Dermis microvascular lymphatic vessel endothelial cell (primary cell): ENCODE measurements at regions not wholly inside any gene's neighbourhood (a gene's known extent, or its start where the extent isn't known, plus 50 kb on each side); places are given as distances from the start of the nearest gene placed in this dataset.
A peak's percentile ranks its signal among the peaks of the same experiment; 100 is the strongest.
"Not testable (repeated sequence)": the region's sequence is repeated elsewhere in the genome, so short reads cannot be mapped to it uniquely, and the experiment has no call there.

Experiments used
- DNase-seq, 2 donors: peaks; one replicate each; pipeline versions ENCODE4 v3.0.0 to v3.0.0-alpha.2; 2010; ENCODE audit warnings: low read depth in 2 of 2

- no peak for DNase-seq
Observed at GRCh38 chr7:82624965-82625364, 181.4 kb upstream of the CACNA2D1 start.

- no peak for DNase-seq
Observed at GRCh38 chr7:82624337-82624736, 180.8 kb upstream of the CACNA2D1 start.

GRCh38 chr7:82623812-82624211, 180.2 kb upstream of the CACNA2D1 start:
- no peak for DNase-seq

- DNase-seq: no peak
Observed at GRCh38 chr7:82617156-82617555, 173.6 kb upstream of the CACNA2D1 start.

GRCh38 chr7:82616059-82616728, 172.6 kb upstream of the CACNA2D1 start:
- no peak for DNase-seq

- no peak for DNase-seq
Observed at GRCh38 chr7:82615527-82615926, 171.9 kb upstream of the CACNA2D1 start.

GRCh38 chr7:82609746-82610145, 166.2 kb upstream of the CACNA2D1 start:
- DNase-seq: no peak

GRCh38 chr7:82605247-82605864, 161.8 kb upstream of the CACNA2D1 start:
- peak; percentile 18 to 44 for DNase-seq

- DNase-seq: no peak
Observed at GRCh38 chr7:82602066-82602465, 158.5 kb upstream of the CACNA2D1 start.

GRCh38 chr7:82600531-82600930, 157.0 kb upstream of the CACNA2D1 start:
- DNase-seq: no peak

- no peak for DNase-seq
Observed at GRCh38 chr7:82599895-82600294, 156.3 kb upstream of the CACNA2D1 start.

- peak in 1 of 2 donors; percentile 79 for DNase-seq
Observed at GRCh38 chr7:82598958-82599357, 155.4 kb upstream of the CACNA2D1 start.

GRCh38 chr7:82595795-82596194, 152.2 kb upstream of the CACNA2D1 start:
- peak in 1 of 2 donors; percentile 80 for DNase-seq

GRCh38 chr7:82595176-82595575, 151.6 kb upstream of the CACNA2D1 start:
- DNase-seq: peak in 1 of 2 donors; percentile 58

GRCh38 chr7:82594665-82595064, 151.1 kb upstream of the CACNA2D1 start:
- peak in 1 of 2 donors; percentile 2 for DNase-seq

- DNase-seq: peak in 1 of 2 donors; percentile 63
Observed at GRCh38 chr7:82593780-82594179, 150.2 kb upstream of the CACNA2D1 start.

- no peak for DNase-seq
Observed at GRCh38 chr7:82592416-82592815, 148.8 kb upstream of the CACNA2D1 start.

- DNase-seq: no peak
Observed at GRCh38 chr7:82579047-82579446, 135.5 kb upstream of the CACNA2D1 start.

- DNase-seq: peak; percentile 83
Observed at GRCh38 chr7:82578430-82578829, 134.9 kb upstream of the CACNA2D1 start.

GRCh38 chr7:82572195-82572880, 128.8 kb upstream of the CACNA2D1 start:
- peak; percentile 64 to 76 for DNase-seq

- DNase-seq: not testable (repeated sequence)
Observed at GRCh38 chr7:82571047-82571446, 127.5 kb upstream of the CACNA2D1 start.

- DNase-seq: no peak
Observed at GRCh38 chr7:82567841-82568240, 124.3 kb upstream of the CACNA2D1 start.

- DNase-seq: no peak
Observed at GRCh38 chr7:82567356-82567755, 123.8 kb upstream of the CACNA2D1 start.
